ENCODE measurements at regions not wholly inside any gene's neighbourhood (a gene's known extent, or its start where the extent isn't known, plus 50 kb on each side); places are given as distances from the start of the nearest gene placed in this dataset.

- no peak overlapping the region for H3K27ac Mint-ChIP-seq (ENCODE audit: unreplicated experiment)
- peaks cover 3% of the 10 kb centered on the region for H3K9me3 Mint-ChIP-seq (ENCODE audit: unreplicated experiment)
- H3K4me3 Mint-ChIP-seq (ENCODE audit: unreplicated experiment), result no peak overlapping the region
- Histone ChIP-seq H3K9me3 (ENCODE audit: insufficient read depth, low read depth, low read length) (no peaks in the 10 kb centered on the region), H3K4me3 (ENCODE audit: insufficient read depth, low read depth, low read length) (no peak overlapping the region), H3K36me3 (ENCODE audit: insufficient read depth, low read length) (no peaks in the 10 kb centered on the region), H3K9ac (ENCODE audit: low read length) (no peak overlapping the region), H3K4me1 (ENCODE audit: insufficient read depth, low read length) (no peaks in the 10 kb centered on the region), H3K4me2 (ENCODE audit: low read length) (no peak overlapping the region), H3K27ac (ENCODE audit: low read depth, low read length) (no peak overlapping the region), H4K20me1 (ENCODE audit: insufficient read depth, low read length) (no peaks in the 10 kb centered on the region), H3K79me2 (ENCODE audit: insufficient read depth, low read length) (no peaks in the 10 kb centered on the region), H3K27me3 (ENCODE audit: insufficient read depth, low read length) (no peaks in the 10 kb centered on the region), H2AFZ (ENCODE audit: low read depth, low read length) (no peak overlapping the region)
- H3K36me3 Mint-ChIP-seq (ENCODE audit: low read depth, unreplicated experiment), result no peaks in the 10 kb centered on the region
- peak; percentile 8 for DNase-seq (ENCODE audit: low read depth)
- peaks cover 20% of the 10 kb centered on the region for H3K4me1 Mint-ChIP-seq (ENCODE audit: low read depth, unreplicated experiment)
- no peak for FAIRE-seq
- no peaks in the 10 kb centered on the region for H3K27me3 Mint-ChIP-seq (ENCODE audit: low read depth, unreplicated experiment)
- TF ChIP-seq EZH2 (IDR thresholded peaks at IDR 0.05; ENCODE audit: insufficient read depth, low read length) (no peak), CTCF (IDR thresholded peaks at IDR 0.05; ENCODE audit: insufficient read depth, low read depth, low read length) (no peak)
Observed at GRCh38 chr7:46680147-46680546, 759.1 kb upstream of the IGFBP3 start.

GRCh38 chr7:46679671-46680070, 758.6 kb upstream of the IGFBP3 start:
- H3K4me3 ChIP-seq (ENCODE audit: insufficient read depth, low read depth, low read length), result no peak overlapping the region
- no peak for TF ChIP-seq EZH2 (IDR thresholded peaks at IDR 0.05; ENCODE audit: insufficient read depth, low read length)
- no peak for TF ChIP-seq CTCF (IDR thresholded peaks at IDR 0.05; ENCODE audit: insufficient read depth, low read depth, low read length)
- H3K36me3 Mint-ChIP-seq (ENCODE audit: low read depth, unreplicated experiment), result no peaks in the 10 kb centered on the region
- no peak overlapping the region for H3K27ac Mint-ChIP-seq (ENCODE audit: unreplicated experiment)
- H3K9me3 ChIP-seq (ENCODE audit: insufficient read depth, low read depth, low read length), result no peaks in the 10 kb centered on the region
- FAIRE-seq (no peak), DNase-seq (ENCODE audit: low read depth) (no peak)
- H3K79me2 ChIP-seq (ENCODE audit: insufficient read depth, low read length), result no peaks in the 10 kb centered on the region
- no peak overlapping the region for H2AFZ ChIP-seq (ENCODE audit: low read depth, low read length)
- H3K9ac ChIP-seq (ENCODE audit: low read length), result no peak overlapping the region
- no peak overlapping the region for H3K27ac ChIP-seq (ENCODE audit: low read depth, low read length)
- H3K4me1 ChIP-seq (ENCODE audit: insufficient read depth, low read length), result no peaks in the 10 kb centered on the region
- no peaks in the 10 kb centered on the region for H3K27me3 ChIP-seq (ENCODE audit: insufficient read depth, low read length)
- H3K4me1 Mint-ChIP-seq (ENCODE audit: low read depth, unreplicated experiment), result peaks cover 20% of the 10 kb centered on the region
- peaks cover 3% of the 10 kb centered on the region for H3K9me3 Mint-ChIP-seq (ENCODE audit: unreplicated experiment)
- H3K27me3 Mint-ChIP-seq (ENCODE audit: low read depth, unreplicated experiment), result no peaks in the 10 kb centered on the region
- H3K4me3 Mint-ChIP-seq (ENCODE audit: unreplicated experiment), result no peak overlapping the region
- no peak overlapping the region for H3K4me2 ChIP-seq (ENCODE audit: low read length)
- no peaks in the 10 kb centered on the region for H3K36me3 ChIP-seq (ENCODE audit: insufficient read depth, low read length)
- H4K20me1 ChIP-seq (ENCODE audit: insufficient read depth, low read length), result no peaks in the 10 kb centered on the region

GRCh38 chr7:46678421-46678820, 757.3 kb upstream of the IGFBP3 start:
- H2AFZ ChIP-seq (ENCODE audit: low read depth, low read length), result no peak overlapping the region
- no peaks in the 10 kb centered on the region for H3K9me3 ChIP-seq (ENCODE audit: insufficient read depth, low read depth, low read length)
- H3K4me1 ChIP-seq (ENCODE audit: insufficient read depth, low read length), result no peaks in the 10 kb centered on the region
- H4K20me1 ChIP-seq (ENCODE audit: insufficient read depth, low read length), result no peaks in the 10 kb centered on the region
- Mint-ChIP-seq H3K4me1 (ENCODE audit: low read depth, unreplicated experiment) (peaks cover 13% of the 10 kb centered on the region), H3K36me3 (ENCODE audit: low read depth, unreplicated experiment) (no peaks in the 10 kb centered on the region), H3K27me3 (ENCODE audit: low read depth, unreplicated experiment) (peaks cover 2% of the 10 kb centered on the region), H3K4me3 (ENCODE audit: unreplicated experiment) (no peak overlapping the region), H3K9me3 (ENCODE audit: unreplicated experiment) (peaks cover 3% of the 10 kb centered on the region), H3K27ac (ENCODE audit: unreplicated experiment) (no peak overlapping the region)
- no peak overlapping the region for H3K4me2 ChIP-seq (ENCODE audit: low read length)
- no peak for DNase-seq (ENCODE audit: low read depth)
- no peak for TF ChIP-seq EZH2 (IDR thresholded peaks at IDR 0.05; ENCODE audit: insufficient read depth, low read length)
- TF ChIP-seq CTCF (IDR thresholded peaks at IDR 0.05; ENCODE audit: insufficient read depth, low read depth, low read length), result no peak
- no peak overlapping the region for H3K4me3 ChIP-seq (ENCODE audit: insufficient read depth, low read depth, low read length)
- H3K27ac ChIP-seq (ENCODE audit: low read depth, low read length), result no peak overlapping the region
- no peaks in the 10 kb centered on the region for H3K27me3 ChIP-seq (ENCODE audit: insufficient read depth, low read length)
- H3K36me3 ChIP-seq (ENCODE audit: insufficient read depth, low read length), result no peaks in the 10 kb centered on the region
- H3K79me2 ChIP-seq (ENCODE audit: insufficient read depth, low read length), result no peaks in the 10 kb centered on the region
- FAIRE-seq, result no peak
- no peak overlapping the region for H3K9ac ChIP-seq (ENCODE audit: low read length)
